Aorta (tissue), 5 donors: ENCODE measurements at regions not wholly inside any gene's neighbourhood (a gene's known extent, or its start where the extent isn't known, plus 50 kb on each side); places are given as distances from the start of the nearest gene placed in this dataset.

Experiments
- ATAC-seq: fragments of 200-7000 bp; cut with Tn5 transposase; one replicate; pipeline ENCODE4 v1.9.1; 2022; ENCODE audit warnings: moderate library complexity; ENCODE audit not compliant: low FRiP score
- DNase-seq, 2 donors: peaks; one replicate each; pipeline ENCODE4 v3.0.0-alpha.2; 2020
- H3K27ac ChIP-seq, 2 donors: one replicate each; pipeline ENCODE4 v1.5.1; 2013; ENCODE audit warnings: low read length in 2 of 2, mild to moderate bottlenecking in 2 of 2, moderate library complexity in 2 of 2, control low read depth in 1 of 2, inconsistent platforms in 1 of 2, low read depth in 1 of 2
- H3K27me3 ChIP-seq, 2 donors: one replicate each; pipeline ENCODE4 v1.6.1; 2013; ENCODE audit warnings: control low read depth in 1 of 2, low read length in 1 of 2, mild to moderate bottlenecking in 1 of 2, moderate library complexity in 1 of 2; ENCODE audit not compliant: insufficient read depth in 2 of 2, control insufficient read depth in 1 of 2
- H3K36me3 ChIP-seq, 2 donors: one replicate each; pipeline ENCODE4 v1.6.1; 2013; ENCODE audit warnings: control low read depth in 1 of 2, low read length in 1 of 2, mild to moderate bottlenecking in 1 of 2; ENCODE audit not compliant: insufficient read depth in 2 of 2, control insufficient read depth in 1 of 2
- H3K4me1 ChIP-seq, 2 donors: one replicate each; pipeline ENCODE4 v1.6.1; 2013; ENCODE audit warnings: low read length in 2 of 2, control low read depth in 1 of 2, mild to moderate bottlenecking in 1 of 2, moderate library complexity in 1 of 2; ENCODE audit not compliant: insufficient read depth in 2 of 2, control insufficient read depth in 1 of 2
- H3K4me3 ChIP-seq, 2 donors: one replicate each; pipeline ENCODE4 v1.5.1; 2013; ENCODE audit warnings: low read length in 2 of 2, control low read depth in 1 of 2, mild to moderate bottlenecking in 1 of 2
- H3K9me3 ChIP-seq: one replicate; pipeline ENCODE4 v1.6.1; 2013; ENCODE audit warnings: mild to moderate bottlenecking, low read length; ENCODE audit not compliant: control insufficient read depth
- WGBS, 2 donors: extraction: QIAGEN DNeasy Blood & Tissue Kit; methylation state at CpG; one replicate each; pipeline ENCODE4 v1.1.7; 2013; 5-methylcytosine and 5-hydroxymethylcytosine counted together
- intact Hi-C, 2 donors: fragments of 100-400 bp; cut with DNase I; formaldehyde crosslinking; loops; one replicate each; pipeline versions ENCODE4 v1.14.2 to v1.15.0; 2022
- donor health status: healthy with polysubstance abuse.
- donor health status: Bipolar disorder and iron deficiency.
- donor health status: DM: no; HTN: no; CAD: no.
- donor health status: DM: no; HTN: no; CAD: no.
- donor health status: DM: yes; HTN: yes; CAD: no.

- Histone ChIP-seq H3K9me3 (no peaks in the 10 kb centered on the region), H3K4me3 (no peak overlapping the region), H3K4me1 (peaks cover 0 to 3% of the 10 kb centered on the region in 2 donors), H3K27ac (no peak overlapping the region), H3K36me3 (no peaks in the 10 kb centered on the region), H3K27me3 (no peaks in the 10 kb centered on the region)
- intact Hi-C loops: no loop called here
- no peak for DNase-seq
- WGBS, 2 donors: 10 to 17% methylated on average over 1 of the region's 1 CpG
- no peak for ATAC-seq
These were observed 73.4 kb downstream of the GTPBP8 start for GRCh38 chr3:113064183-113064582.

GRCh38 chr3:113065336-113065735 is 74.6 kb downstream of the GTPBP8 start:
- Histone ChIP-seq H3K9me3 (no peaks in the 10 kb centered on the region), H3K36me3 (no peaks in the 10 kb centered on the region), H3K27me3 (no peaks in the 10 kb centered on the region), H3K27ac (no peak overlapping the region), H3K4me3 (no peak overlapping the region), H3K4me1 (peaks cover 0 to 3% of the 10 kb centered on the region in 2 donors)
- no peak for DNase-seq
- intact Hi-C loops: no loop called here
- ATAC-seq: no peak
- WGBS, 2 donors: 94 to 95% methylated on average over 3 of the region's 3 CpGs

DNA sequence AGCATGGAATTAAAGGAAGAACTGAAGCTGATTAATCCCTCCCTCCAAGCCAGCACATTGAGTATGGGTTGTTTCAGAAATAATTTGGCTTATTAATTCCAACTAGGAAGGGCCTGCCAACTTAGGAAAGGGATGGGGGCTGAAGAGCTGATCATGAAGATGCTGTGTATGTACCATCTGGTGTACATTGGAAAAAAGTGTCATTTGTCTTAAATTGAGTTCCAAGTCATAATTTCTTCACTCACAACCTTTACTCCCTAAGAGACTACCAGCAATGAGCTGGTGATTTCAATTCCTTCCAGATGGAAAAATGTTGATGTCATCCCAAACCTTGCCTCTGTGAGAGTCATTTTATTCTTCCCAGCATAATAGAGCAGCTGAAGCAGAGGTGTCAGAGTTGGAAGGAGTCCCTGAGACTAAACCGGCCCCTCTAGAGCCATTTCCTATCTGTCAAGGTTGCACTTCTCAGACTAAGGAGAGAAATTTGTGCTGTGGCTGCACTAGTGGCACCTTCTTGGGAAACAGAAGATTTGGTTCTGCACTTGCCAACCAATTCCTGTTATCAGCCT is 79.4 kb downstream of the GTPBP8 start:
- ATAC-seq (no peak), DNase-seq (no peak)
- H3K27me3 ChIP-seq: no peaks in the 10 kb centered on the region
- no peaks in the 10 kb centered on the region for H3K9me3 ChIP-seq
- intact Hi-C loops: no loop called here
- no peak overlapping the region for H3K4me3 ChIP-seq
- H3K27ac ChIP-seq: no peak overlapping the region
- H3K4me1 ChIP-seq: no peaks in the 10 kb centered on the region
- no peaks in the 10 kb centered on the region for H3K36me3 ChIP-seq
- WGBS, 2 donors: 14 to 22% methylated on average over 1 of the region's 1 CpG

DNA sequence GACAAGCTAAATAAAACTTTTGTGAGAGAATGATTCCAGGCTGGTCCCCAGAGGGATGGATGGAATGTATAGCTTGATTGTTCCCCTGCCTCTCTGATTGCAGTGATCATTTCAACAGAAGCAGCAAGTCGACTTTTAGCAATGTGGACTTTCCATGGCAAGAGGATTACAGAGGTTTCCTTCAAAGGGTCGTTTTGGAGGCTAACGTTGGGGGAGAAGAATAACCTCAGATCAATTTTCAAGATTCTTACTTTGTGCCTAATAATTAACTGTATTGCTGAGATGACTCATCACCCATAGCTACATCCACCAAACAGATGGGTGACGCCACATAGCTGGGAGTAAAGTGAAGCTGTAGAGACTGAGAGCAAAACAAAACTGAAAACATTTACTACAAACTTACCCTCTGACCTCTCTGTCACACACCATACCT is 79.9 kb downstream of the GTPBP8 start:
- Histone ChIP-seq H3K27me3 (no peaks in the 10 kb centered on the region), H3K4me1 (no peaks in the 10 kb centered on the region), H3K27ac (no peak overlapping the region), H3K9me3 (no peaks in the 10 kb centered on the region), H3K4me3 (no peak overlapping the region), H3K36me3 (no peaks in the 10 kb centered on the region)
- ATAC-seq (no peak), DNase-seq (no peak)
- WGBS, 2 donors: 41% methylated on average over 4 of the region's 4 CpGs
- intact Hi-C loops: no loop called here

DNA sequence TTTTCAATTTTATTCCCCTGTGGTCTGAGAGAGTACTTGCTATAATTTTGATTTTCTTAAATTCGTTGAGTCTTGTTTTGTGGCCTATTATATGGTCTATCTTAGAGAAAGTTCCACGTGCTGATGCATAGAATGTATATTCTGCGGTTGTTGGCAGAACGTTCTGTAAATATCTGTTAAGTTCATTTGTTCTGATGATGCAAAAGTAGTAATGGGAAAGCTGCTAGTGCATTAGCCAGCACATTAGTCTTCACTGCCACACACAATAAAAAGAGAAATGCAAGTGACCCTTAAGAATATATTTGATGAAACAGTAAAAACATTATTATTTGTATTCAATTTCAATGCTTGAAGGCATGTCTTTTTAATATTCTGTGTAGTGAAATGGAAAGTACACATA is 84.8 kb downstream of the GTPBP8 start:
- H3K4me3 ChIP-seq: no peak overlapping the region
- no peak for ATAC-seq
- no peaks in the 10 kb centered on the region for H3K9me3 ChIP-seq
- no peak overlapping the region for H3K27ac ChIP-seq
- no peaks in the 10 kb centered on the region for H3K4me1 ChIP-seq
- 67 to 69% methylated on average over 4 of the region's 4 CpGs for WGBS, 2 donors
- H3K36me3 ChIP-seq: no peaks in the 10 kb centered on the region
- no peaks in the 10 kb centered on the region for H3K27me3 ChIP-seq
- intact Hi-C loops: no loop called here
- DNase-seq: no peak

GRCh38 chr3:113079218-113079961 is 88.6 kb downstream of the GTPBP8 start:
- Histone ChIP-seq H3K4me3 (no peak overlapping the region), H3K27ac (no peak overlapping the region), H3K9me3 (no peaks in the 10 kb centered on the region), H3K27me3 (no peaks in the 10 kb centered on the region), H3K36me3 (no peaks in the 10 kb centered on the region), H3K4me1 (no peaks in the 10 kb centered on the region)
- DNase-seq (no peak), ATAC-seq (no peak)
- intact Hi-C loops: no loop called here
- WGBS, 2 donors: 52% methylated on average over 10 of the region's 10 CpGs

GRCh38 chr3:113084777-113085176 is 94.0 kb downstream of the GTPBP8 start:
- H3K27me3 ChIP-seq: no peaks in the 10 kb centered on the region
- intact Hi-C loops: no loop called here
- no peak overlapping the region for H3K4me3 ChIP-seq
- DNase-seq: peak in 1 of 2 donors; percentile 60
- no peaks in the 10 kb centered on the region for H3K4me1 ChIP-seq
- H3K36me3 ChIP-seq: no peaks in the 10 kb centered on the region
- WGBS, 2 donors: 12 to 14% methylated on average over 2 of the region's 2 CpGs
- no peak overlapping the region for H3K27ac ChIP-seq
- peak; percentile 38 for ATAC-seq
- no peaks in the 10 kb centered on the region for H3K9me3 ChIP-seq

- Histone ChIP-seq H3K36me3 (no peaks in the 10 kb centered on the region), H3K4me3 (no peak overlapping the region), H3K4me1 (no peaks in the 10 kb centered on the region), H3K27me3 (no peaks in the 10 kb centered on the region), H3K9me3 (no peaks in the 10 kb centered on the region), H3K27ac (no peak overlapping the region)
- ATAC-seq: no peak
- intact Hi-C loops: no loop called here
- DNase-seq: no peak
- 66 to 74% methylated on average over 6 of the region's 6 CpGs for WGBS, 2 donors
These were observed 96.0 kb downstream of the GTPBP8 start for GRCh38 chr3:113086560-113087461.
